MM.1S (cell line): ENCODE measurements at regions not wholly inside any gene's neighbourhood (a gene's known extent, or its start where the extent isn't known, plus 50 kb on each side); places are given as distances from the start of the nearest gene placed in this dataset.

Experiments used
- EZH2 ChIP-seq: fragments of 300-600 bp; sonication (generic); optimal IDR thresholded peaks from 2 replicates; pipeline ENCODE3; 2017; ENCODE audit warnings: low read depth, mild to moderate bottlenecking, antibody characterized with exemption, low read length, mixed read lengths
- TF ChIP-seq, protein P1 (sequence below): fragments of 300-600 bp; sonication (generic); IDR thresholded peaks from 2 replicates; pipeline ENCODE4 v1.5.1; 2016; ENCODE audit warnings: antibody characterized with exemption, low read length, mixed read lengths

DNA sequence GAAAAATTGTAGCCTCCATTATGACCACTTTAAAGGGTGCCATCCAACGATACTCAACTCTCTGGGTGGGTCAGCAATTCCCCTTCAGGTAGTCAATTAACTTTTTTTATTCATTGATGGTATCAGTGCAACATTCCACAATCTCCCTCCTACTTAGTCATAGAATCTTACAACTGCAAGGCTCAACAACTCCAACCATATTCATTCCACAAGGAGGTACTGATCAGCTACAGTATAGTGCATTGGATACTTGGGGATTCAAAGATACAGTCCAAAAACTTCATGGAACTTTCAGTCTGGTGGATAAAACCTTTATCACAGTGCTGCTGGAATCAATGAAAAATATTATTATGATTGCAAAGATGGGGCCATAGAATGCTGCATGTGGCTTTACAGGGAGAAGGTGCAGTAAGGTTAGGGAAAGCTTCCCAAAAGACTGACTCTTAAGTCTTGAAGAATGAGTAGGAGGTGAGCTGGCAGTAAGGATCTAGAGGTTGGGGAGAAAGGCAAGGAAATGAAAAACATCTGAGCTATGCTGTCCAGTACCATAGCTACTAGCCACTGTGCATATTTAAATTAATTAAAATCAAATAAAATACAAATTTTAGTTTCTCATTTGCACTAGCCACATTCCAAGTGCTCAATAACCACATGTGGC is 314.7 kb upstream of the PRDM1 start:
- TF ChIP-seq, protein P1, sequence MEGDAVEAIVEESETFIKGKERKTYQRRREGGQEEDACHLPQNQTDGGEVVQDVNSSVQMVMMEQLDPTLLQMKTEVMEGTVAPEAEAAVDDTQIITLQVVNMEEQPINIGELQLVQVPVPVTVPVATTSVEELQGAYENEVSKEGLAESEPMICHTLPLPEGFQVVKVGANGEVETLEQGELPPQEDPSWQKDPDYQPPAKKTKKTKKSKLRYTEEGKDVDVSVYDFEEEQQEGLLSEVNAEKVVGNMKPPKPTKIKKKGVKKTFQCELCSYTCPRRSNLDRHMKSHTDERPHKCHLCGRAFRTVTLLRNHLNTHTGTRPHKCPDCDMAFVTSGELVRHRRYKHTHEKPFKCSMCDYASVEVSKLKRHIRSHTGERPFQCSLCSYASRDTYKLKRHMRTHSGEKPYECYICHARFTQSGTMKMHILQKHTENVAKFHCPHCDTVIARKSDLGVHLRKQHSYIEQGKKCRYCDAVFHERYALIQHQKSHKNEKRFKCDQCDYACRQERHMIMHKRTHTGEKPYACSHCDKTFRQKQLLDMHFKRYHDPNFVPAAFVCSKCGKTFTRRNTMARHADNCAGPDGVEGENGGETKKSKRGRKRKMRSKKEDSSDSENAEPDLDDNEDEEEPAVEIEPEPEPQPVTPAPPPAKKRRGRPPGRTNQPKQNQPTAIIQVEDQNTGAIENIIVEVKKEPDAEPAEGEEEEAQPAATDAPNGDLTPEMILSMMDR, result no peak
- no peak for TF ChIP-seq EZH2
